ENCODE measurements at regions not wholly inside any gene's neighbourhood (a gene's known extent, or its start where the extent isn't known, plus 50 kb on each side); places are given as distances from the start of the nearest gene placed in this dataset.

GRCh38 chr15:68484220-68484619 lies 52.3 kb upstream of the ITGA11 start:
- no peak for TF ChIP-seq CTCF (IDR thresholded peaks at IDR 0.05)
- no peak for TF ChIP-seq POLR2A (IDR thresholded peaks at IDR 0.05)

Measured in heart left ventricle (tissue), 13 donors.